GM20431 (cell line): ENCODE measurements at regions not wholly inside any gene's neighbourhood (a gene's known extent, or its start where the extent isn't known, plus 50 kb on each side); places are given as distances from the start of the nearest gene placed in this dataset.
"Not testable (repeated sequence)": the region's sequence is repeated elsewhere in the genome, so short reads cannot be mapped to it uniquely, and the experiment has no call there.

Experiments used
- in situ Hi-C: fragments of 300-500 bp; cut with MseI, MboI; formaldehyde crosslinking; loops from one replicate; pipeline ENCODE4 v1.15.0; 2020; ENCODE audit warnings: low sequenced_read_pairs; ENCODE audit not compliant: unreplicated experiment

DNA sequence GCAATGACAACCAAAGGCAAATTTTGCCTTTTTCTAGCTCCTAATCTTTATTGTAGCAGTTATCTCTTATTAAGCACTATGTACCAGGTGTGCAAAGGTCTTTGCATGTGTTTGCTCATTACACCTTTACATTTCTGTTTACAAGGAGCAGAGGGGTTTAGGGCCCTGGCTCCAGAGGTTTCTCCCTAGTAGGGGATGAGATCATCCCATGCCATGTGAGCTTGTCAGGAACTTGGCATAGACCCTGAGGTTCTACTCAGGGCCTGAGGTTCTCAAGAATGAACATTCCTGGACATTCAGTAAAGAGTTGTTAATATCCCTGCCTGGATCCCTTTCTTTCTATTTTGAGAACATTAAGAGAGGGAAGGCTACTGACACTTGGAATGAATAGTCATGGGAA lies 292.0 kb downstream of the RPAP3 start:
- in situ Hi-C loops: no loop called here

DNA sequence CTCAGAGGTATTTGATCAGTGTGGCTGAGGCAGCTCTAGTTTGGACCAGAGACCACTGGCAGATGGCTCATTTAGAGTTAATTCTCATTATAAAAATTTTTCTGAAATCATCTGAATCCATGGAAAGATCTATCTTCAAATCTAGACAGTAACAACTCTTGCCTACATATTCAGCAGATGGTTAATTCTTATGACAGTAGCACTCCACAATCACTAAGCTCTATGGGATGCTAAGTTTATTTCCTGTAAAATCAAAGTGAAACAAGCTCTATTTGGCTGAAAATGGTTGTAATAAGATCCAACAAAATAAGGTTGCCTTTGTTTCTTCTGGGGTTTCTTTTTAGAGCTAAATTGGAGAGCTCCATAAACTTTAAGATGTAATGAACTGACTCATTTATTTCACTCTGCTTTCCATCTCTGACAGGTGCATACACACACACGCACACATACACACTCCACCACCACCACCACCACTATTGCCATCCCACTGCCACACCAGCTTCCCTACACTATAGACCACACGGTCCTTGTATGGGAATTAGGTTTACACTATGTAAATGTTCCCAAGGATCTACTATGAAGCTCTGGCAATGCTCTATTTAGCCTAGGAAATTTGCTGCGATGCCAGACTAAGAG lies 293.1 kb downstream of the RPAP3 start:
- in situ Hi-C loops: no loop called here

DNA sequence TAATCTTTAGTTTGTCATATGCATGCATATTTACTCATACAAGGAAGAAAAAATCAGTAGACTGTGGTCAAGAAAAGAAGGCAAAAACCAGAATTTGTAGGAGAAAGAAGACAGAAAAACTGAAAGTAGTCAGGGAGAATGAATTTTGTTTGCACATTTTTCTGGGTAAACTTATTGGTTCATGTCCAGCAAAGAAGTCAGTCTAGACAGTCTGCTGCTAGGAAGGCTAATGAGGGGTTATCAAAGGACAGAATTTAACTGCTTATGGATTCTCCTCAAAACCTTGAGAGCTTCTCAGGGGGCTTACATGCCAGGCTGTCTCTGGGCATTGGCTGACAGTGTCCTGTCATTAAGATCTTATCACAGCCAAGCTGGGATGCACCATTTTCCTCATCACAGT lies 293.9 kb downstream of the RPAP3 start:
- in situ Hi-C loops: no loop called here

DNA sequence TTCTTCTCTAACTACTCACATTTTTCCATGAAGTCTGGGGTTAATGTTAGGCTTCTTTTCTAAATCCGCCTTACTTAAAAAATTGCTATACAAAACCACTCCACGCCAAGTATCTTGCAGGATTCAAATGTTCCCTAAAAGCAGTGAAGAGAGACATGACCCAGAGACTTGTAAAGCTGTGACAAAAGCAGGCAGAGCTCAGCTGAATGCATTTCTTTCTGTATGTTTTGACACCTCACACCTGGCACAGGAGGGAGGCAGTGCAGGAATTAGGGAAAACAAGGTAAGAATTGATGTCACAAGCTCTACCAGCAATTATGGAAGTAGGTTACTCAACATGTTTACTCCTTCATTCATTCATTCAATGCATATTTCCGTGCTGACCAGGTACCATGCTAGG lies 295.0 kb downstream of the RPAP3 start:
- in situ Hi-C loops: no loop called here

DNA sequence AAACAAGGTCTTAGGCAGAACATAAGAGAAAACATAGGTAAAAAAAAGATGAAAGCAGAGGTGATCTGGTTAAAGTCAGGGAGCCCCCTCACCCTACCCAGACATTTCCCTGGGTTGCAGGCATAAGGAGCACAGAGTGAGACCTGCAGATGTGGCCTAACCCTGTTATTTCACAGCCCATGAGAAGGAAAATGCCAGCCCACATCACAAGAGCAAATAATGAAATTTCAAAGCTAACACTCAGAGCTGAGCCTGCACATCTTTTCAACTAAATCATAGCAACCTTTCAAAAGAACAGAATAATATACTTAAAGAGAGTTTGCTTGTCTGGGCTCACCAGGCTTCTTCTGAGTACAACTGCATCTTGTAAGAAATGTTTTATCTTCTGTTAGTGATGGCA lies 295.4 kb downstream of the RPAP3 start:
- in situ Hi-C loops: no loop called here

DNA sequence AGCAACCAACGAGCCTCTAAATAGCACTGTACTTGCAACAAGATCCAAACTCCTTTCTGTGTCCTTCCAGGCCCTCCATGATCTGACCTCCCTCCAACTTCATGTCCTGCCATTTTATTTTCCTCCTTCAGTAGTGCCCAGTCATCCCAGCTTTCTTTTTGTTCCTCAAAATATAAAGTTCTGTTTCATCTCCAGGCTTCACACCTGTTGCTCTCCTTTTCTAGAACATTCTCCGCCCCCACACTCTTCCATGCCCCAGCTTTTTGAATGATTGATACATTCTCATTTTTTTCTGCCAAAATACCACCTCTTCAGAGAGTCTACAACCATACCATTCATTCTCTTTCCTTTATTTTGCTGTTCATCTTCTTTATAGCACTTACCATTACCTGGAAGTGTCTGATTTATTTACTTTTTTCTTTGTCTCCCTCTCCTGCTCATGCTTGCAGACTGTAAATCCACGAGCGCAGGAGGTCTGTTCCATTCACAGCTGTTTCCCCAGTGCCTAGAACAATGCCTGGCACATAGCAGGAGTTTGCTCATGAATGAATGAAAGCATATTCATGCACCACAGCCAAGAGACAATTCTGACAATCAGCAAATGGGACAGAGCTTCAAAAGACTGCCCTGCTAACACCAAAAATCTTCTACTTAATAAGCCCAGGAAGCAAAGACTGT lies 296.4 kb downstream of the RPAP3 start:
- in situ Hi-C loops: no loop called here

DNA sequence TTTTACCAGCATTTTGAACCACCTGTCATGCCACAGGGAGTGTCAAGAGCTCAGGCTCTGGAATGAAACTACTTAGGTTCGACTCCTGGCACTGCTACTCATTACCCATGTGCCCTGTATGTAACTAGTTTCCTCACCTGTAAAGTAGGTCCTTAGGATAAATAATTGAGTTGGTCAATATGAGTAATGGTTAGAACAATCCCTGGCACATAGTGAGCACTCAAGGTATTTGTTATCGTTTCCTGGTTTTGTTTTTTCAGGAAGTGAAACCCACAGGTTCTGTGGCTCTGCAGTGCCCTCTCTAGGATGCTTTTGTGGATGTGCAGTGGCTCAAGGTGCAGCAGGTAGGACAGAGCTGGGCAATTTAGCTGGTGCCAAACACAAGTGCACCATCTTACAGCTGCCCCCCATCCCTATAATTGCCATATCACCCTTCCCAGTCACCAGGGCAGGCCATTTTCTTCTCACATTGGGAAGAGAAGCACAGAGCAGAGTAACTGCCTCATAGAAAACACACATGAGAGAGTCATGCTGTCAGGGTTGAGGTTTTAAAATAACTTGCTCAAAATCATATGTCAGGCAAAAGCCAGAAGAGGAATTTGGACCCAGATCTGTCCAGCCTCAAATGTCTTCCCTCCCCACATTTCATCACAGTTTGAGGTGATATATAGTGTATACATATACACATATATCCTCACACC lies 297.5 kb downstream of the RPAP3 start:
- in situ Hi-C loops: no loop called here

DNA sequence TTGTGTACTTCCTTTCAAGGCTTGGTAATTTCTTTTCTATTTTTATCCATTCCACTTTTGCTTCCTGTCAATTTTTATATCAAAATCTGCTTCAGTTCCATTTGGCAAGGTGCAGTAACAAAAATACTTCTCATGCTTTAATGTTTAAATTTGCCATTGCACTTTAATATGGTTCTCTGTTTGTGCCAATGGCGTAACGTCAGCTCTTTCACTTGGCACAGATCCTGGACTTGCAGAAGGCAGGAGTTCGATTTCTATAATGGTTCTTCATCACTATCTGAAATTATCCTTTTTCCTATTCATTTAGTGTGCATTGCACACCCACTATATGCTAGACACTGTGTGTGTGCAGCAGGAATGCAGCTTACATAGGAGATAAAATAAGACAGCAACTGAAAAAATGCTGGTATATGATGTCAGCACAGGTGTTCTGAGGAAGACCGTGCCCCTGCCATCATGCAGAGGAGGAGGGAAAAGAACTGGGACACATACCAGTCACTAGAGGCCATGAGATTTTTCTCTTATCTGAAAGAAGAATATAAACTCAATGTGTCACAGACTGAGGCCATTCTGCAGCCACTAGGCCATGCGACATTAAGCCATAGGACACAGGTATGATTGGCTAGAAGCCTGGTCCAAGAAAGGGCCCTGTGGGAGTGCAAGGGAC lies 298.2 kb downstream of the RPAP3 start:
- in situ Hi-C loops: no loop called here

DNA sequence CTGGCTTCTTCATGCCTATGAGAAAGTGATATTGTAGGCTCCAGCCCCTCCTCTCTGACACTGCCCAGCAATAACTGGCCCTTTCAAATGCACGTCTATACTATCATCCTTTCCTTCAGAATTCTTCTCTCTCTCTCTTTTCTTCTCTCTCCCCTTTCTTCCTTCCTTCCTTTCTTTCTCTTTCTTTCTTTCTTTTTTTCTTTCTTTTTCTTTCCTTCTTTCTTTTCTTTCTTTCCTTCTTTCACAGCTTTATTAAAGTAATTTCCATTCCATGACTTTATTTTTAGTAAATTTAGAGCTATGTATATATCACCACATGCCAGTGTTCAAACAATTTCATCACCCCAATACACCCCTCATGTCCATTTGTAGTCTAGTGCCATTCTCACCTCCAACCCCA lies 302.1 kb downstream of the RPAP3 start:
- in situ Hi-C loops: no loop called here

DNA sequence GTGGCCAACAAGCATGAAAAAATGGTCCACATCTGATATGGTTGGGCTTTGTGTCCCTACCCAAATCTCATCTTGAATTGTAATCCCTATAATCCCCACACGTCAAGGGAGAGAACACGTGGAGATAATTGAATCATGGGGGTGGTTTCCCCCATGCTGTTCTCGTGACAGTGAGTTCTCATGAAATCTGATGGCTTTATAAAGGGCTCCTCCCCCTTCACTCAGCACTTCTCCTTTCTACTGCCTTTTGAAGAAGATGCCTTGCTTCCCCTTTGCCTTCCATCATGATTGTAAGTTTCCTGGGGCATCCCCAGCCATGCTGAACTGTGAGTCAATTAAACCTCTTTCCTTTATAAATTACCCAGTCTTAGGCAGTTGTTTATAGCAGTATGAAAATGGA lies 304.6 kb downstream of the RPAP3 start:
- in situ Hi-C loops: not testable (repeated sequence)

DNA sequence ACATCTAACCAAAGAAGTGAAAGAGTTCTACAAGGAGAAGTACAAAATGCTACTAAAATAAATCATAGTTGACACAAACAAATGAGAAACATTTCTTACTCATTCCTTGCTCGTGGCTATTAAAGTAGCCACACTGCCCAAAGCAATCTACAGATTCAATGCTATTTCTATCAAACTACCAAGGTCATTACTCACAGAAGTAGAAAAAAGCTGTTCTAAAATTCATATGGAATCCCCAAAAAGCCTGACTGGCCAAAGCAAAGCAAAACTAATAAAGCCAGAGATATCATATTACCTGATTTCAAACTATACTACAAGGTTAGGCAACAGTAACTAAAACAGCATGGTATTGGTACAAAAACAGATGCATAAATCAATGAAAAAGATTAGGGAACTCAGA lies 305.6 kb downstream of the RPAP3 start:
- in situ Hi-C loops: no loop called here

DNA sequence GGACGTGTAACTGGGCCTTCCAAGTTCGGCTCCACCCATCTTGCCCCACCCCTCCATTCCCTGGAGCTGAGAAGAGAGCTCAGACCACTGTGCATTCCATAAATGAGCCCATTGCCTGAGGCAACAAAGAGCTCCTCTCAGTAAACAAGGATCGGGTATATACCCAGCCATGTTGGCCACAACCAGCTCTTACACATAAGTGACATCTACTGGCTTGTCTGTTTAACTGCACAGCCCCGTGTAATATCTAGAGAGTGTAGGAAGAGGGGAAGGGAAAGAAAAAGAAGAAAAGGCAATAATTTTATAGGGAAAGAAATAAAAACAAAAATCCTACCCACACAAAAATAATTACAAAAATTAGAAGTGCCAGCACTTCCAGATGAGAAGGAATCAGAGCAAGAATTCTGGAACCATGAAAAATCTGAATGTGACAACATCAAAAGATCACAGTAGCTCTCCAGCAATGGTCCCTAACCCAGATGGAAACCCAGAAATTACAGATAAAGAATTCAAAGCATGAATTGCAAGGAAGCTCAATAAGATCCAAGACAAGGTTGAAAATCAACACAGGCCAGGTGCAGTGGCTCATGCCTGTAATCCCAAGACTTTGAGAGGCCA lies 308.1 kb downstream of the RPAP3 start:
- in situ Hi-C loops: no loop called here

DNA sequence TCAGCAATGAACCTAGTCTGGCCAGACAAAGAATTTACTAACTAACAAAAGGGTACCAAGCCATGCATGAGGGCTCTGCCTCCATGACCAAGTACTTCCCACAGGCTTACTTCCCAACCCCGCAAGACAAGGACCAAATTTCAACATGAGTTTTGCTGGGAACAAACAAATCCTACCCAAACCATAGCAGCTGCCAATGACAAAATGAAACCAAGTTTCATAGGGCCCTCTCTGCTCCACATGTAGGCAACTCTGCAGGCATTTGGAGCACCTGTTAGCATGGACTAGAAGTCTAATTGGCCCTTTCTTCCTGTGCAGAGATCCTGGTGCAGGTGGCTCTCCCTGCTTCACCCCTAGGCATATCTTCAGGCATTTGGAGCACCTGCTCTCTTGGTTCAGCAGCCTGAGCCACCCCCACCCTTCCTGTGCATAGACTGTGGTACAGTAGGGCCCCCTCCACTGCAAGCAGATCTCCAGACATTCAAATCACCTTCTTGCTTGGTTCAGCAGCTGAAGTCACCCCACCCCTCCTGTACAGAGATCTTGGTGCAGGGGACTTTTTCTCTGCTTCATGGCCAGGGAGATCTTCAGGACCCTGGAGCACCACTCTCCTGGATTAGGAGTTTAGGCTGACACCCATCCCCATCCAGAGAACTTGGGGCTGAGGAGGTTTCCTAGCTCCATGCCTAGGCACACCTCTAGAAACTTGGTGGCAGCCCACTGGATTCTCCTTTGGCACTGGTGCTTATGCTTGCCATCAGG lies 308.7 kb downstream of the RPAP3 start:
- in situ Hi-C loops: no loop called here

DNA sequence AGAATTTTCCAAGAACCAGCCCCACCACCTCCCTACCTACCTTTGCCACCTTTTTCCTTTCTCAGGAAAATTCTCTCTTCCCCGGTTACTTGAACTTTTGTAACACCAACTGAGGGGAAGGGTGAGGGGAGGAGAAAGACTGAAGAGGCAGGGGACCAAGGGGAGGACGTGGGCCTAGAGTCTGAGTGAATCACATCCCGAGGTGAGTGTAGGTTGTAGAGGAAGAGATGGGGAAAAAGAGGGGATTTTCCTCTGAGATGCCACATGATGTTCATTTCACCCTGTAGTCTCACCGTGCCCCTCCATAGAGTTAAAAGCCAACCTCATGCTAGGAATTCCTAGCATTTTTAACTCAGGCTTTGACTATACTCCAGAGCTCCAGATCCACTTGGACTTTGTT lies 311.8 kb downstream of the RPAP3 start:
- in situ Hi-C loops: no loop called here

DNA sequence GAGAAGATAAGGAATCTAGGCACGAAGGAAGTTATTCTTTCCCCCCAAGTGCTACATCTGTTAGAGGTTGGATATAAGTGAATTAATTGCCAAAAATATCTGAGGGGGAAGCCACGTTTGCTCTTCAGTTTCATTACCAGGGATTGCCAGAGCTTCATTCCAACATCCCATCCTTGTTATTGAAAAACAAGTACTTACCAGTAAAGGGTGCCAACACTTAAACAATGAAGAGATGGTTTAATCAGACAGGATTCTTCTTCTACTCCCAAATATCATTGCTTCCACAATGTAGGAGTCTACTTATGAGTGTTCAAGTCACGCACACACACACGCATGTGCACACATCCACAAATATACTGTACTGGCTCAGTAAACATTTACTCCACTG lies 312.4 kb downstream of the RPAP3 start:
- in situ Hi-C loops: no loop called here

DNA sequence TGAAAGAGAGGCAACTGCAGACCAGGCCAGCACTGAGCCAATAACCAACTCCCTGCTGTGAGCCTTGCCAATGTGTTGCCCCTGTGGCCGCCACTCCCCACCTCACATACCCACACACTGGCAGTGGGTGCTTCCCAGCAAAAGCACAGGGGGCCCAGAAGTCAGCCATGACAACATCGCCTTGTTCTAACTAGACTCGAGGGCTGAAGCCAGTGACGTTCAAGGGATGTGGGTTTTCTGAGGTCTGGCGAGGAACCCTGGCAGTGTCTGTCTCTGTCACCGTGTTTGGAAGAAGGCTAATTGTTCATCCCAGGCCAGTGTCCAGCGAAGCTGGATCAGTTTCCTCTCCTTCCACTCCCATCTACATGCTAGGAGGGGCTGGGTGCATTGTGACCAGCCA lies 311.8 kb upstream of the AMIGO2 start:
- in situ Hi-C loops: no loop called here

DNA sequence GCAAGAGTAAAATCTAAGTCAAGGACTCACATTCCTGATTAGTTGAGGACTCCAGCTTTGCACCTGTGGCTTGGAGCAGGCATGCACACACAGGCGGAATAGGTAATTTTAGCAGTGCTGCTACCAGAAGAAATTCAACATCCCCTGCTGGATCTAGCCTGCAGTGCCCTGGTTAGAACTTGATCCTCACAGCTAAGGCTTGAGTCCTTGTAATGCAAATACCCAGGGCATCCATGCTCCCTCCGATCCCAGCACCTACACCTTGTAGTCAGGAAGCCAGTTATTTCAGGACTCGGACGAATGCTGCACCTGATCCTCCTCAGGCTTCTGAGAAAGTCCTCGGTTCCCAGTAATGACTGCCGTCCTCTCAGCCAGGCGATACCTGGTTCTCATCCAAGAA lies 309.0 kb upstream of the AMIGO2 start:
- in situ Hi-C loops: no loop called here

DNA sequence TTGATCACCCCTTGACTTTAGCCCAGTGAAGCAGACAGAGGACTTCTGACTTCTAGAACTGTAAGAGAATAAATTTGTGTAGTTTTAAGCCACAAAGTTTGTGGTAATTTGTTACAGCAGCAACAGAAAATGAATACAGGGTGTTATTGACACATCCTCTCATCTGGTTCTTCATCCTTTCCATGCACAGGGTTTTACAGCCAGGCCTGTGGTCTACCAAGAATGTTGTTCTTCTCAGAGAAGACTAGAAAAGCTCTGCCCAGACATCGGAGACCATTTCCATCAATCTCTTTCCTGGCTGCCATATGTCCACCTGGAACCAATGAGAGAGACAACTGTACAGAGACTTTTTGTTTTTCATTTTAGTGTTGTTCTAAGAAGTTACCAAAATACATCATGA lies 308.2 kb upstream of the AMIGO2 start:
- in situ Hi-C loops: no loop called here

DNA sequence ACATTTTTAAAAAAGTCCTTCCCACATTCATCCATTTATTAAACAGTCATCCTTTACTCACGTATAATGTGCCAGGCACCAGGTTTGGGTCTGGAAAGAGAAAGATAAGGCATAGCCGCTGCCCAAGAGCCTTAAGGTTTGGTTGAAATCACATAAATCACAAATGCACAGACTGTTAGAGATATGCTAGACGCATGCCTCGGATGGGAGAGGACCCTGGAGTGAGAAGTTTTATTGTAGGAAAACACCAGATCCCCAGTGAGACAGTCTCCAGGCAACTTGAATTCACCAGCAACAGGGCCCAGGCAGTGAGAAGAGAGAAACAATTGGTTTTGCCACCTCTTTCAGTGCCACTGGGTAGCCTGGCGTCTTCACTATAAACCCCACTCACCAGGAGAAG lies 305.9 kb upstream of the AMIGO2 start:
- in situ Hi-C loops: no loop called here

DNA sequence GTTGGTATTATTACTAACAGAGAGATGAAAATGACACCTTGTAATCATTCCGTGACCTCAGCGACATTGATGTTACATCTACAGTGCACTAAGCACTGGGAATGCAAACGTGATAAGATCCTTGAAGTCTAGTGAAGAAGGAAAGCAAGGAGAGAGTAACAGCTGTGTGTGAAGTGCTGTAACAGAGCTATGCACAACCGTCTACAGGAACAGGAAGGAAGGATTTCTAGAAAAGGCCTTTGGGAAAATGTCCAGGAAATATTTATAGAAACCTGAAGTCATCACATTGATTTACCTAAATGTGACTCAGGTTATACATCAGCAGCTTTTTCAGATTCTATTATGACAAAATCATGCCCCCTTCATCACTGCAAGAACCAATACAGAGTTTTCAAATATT lies 304.2 kb upstream of the AMIGO2 start:
- in situ Hi-C loops: no loop called here
